ENCODE measurements at regions not wholly inside any gene's neighbourhood (a gene's known extent, or its start where the extent isn't known, plus 50 kb on each side); places are given as distances from the start of the nearest gene placed in this dataset.

GRCh38 chr22:26985931-26986782, 328.8 kb downstream of the MIAT start:
- Mint-ChIP-seq H3K4me3 (no peak overlapping the region), H3K4me1 (peaks cover 13% of the 10 kb centered on the region), H3K36me3 (no peaks in the 10 kb centered on the region), H3K27me3 (ENCODE audit: low read depth) (peaks cover 38% of the 10 kb centered on the region), H3K9me3 (no peaks in the 10 kb centered on the region), H3K27ac (no peak overlapping the region)
- no peak for TF ChIP-seq CTCF (IDR thresholded peaks at IDR 0.05; ENCODE audit: unreplicated experiment)
- peak in 1 of 2 experiments; percentile 60 for DNase-seq (ENCODE audit: low spot score in 2 of 2, unreplicated experiment in 2 of 2)

- Mint-ChIP-seq H3K36me3 (no peaks in the 10 kb centered on the region), H3K9me3 (peaks cover 3% of the 10 kb centered on the region), H3K4me3 (no peak overlapping the region), H3K4me1 (peaks cover 6% of the 10 kb centered on the region), H3K27ac (no peak overlapping the region), H3K27me3 (ENCODE audit: low read depth) (peaks cover 35% of the 10 kb centered on the region)
- DNase-seq (ENCODE audit: low spot score in 2 of 2, unreplicated experiment in 2 of 2) = no peak
- TF ChIP-seq CTCF (IDR thresholded peaks at IDR 0.05; ENCODE audit: unreplicated experiment) = no peak
Observed at GRCh38 chr22:26986884-26987283, 329.5 kb downstream of the MIAT start.

DNA sequence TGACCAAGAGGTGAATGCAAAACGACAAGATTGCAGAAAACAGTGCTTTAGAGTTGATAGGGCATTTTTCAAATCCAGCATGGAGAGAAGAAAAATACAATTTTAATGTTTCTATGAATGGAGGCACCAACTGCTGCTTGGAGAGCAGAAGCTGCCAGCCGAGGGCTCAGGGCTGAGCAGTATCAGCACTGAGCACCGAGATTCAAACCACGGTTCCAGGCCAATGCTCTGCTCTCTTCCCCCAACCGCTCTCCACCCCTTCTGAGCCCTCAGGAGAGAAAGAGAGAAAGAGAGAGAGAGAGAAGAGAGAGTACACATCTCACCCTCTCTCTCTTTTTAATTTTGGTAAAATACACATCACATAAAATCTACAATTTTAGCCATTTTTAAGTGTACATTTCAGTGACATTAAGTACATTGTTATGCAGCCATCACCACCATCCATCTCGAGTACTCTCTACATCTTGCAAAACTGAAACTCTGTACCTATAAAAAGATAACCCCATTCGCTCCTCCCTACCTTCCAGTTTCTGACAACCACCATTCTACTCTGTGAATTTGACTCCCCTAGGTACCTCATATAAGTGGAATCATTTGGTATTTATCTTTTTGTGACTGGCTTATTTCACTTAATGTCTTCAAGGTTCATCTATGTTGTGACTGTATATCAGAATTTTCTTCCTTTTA, 333.3 kb downstream of the MIAT start:
- Mint-ChIP-seq H3K27ac (no peak overlapping the region), H3K4me3 (no peak overlapping the region), H3K4me1 (peaks cover 7% of the 10 kb centered on the region), H3K27me3 (ENCODE audit: low read depth) (peaks cover 39% of the 10 kb centered on the region), H3K9me3 (peaks cover 3% of the 10 kb centered on the region), H3K36me3 (no peaks in the 10 kb centered on the region)
- no peak for TF ChIP-seq CTCF (IDR thresholded peaks at IDR 0.05; ENCODE audit: unreplicated experiment)
- no peak for DNase-seq (ENCODE audit: low spot score in 2 of 2, unreplicated experiment in 2 of 2)

DNA sequence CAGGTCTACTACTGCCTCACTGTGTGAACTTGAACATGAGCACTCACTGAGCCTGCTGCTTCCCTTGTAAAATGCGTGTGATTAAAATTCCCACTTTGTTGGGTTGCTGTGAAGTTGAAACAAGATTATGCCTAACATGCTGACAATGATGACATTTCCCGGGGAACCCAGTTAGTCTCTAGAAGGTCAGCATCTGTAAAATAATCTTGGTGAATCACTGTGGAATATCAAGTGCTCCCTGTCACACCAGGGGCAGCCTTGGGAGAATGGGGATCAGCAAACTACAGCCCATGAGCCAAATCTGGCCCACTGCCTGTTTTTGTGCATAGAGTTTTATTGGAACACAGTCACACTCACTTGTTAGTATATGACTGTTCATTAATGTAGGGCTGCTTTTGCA, 335.2 kb downstream of the MIAT start:
- DNase-seq (ENCODE audit: low spot score in 2 of 2, unreplicated experiment in 2 of 2) = no peak

DNA sequence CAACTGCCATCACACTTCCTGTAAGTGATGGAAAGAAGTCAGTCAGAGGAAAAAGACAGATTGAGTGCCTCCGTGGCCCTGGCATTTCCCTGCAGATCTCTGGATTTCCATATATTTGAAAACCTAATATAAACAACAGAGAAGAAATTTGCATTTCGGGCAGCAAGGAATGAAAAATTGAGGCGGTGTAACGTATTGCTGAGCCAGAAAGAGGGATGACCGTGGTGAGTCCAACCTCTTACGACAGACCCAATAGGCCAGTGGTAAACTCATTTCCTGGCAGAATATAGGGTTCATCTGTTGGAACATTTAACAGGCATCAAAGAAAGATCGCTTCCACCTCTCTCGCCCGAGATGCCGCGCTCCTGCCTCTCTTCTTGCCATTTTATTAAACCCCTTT, 336.5 kb downstream of the MIAT start:
- H3K9me3 Mint-ChIP-seq = peaks cover 3% of the 10 kb centered on the region
- no peak overlapping the region for H3K27ac Mint-ChIP-seq
- H3K36me3 Mint-ChIP-seq = no peaks in the 10 kb centered on the region
- peaks cover 58% of the 10 kb centered on the region for H3K27me3 Mint-ChIP-seq (ENCODE audit: low read depth)
- no peak for DNase-seq (ENCODE audit: low spot score in 2 of 2, unreplicated experiment in 2 of 2)
- no peak overlapping the region for H3K4me3 Mint-ChIP-seq
- peaks cover 12% of the 10 kb centered on the region for H3K4me1 Mint-ChIP-seq
- TF ChIP-seq CTCF (IDR thresholded peaks at IDR 0.05; ENCODE audit: unreplicated experiment) = no peak

More for the DNA sequence above, 335.2 kb downstream of the MIAT start:
- Mint-ChIP-seq H3K4me1 (peaks cover 7% of the 10 kb centered on the region), H3K27ac (no peak overlapping the region), H3K36me3 (no peaks in the 10 kb centered on the region), H3K9me3 (peaks cover 3% of the 10 kb centered on the region), H3K4me3 (no peak overlapping the region), H3K27me3 (ENCODE audit: low read depth) (peaks cover 52% of the 10 kb centered on the region)
- TF ChIP-seq CTCF (IDR thresholded peaks at IDR 0.05; ENCODE audit: unreplicated experiment) = no peak
